GM18499 (cell line): ENCODE measurements at regions not wholly inside any gene's neighbourhood (a gene's known extent, or its start where the extent isn't known, plus 50 kb on each side); places are given as distances from the start of the nearest gene placed in this dataset.

Source experiments
- ATAC-seq: cut with Tn5 transposase; IDR thresholded peaks from one replicate; pipeline ENCODE4 v1.9.1; 2021; ENCODE audit warnings: moderate number of reproducible peaks; ENCODE audit not compliant: insufficient read depth, unreplicated experiment

GRCh38 chr3:177929310-177929709, 606.9 kb upstream of the KCNMB2 start:
- ATAC-seq = no peak

GRCh38 chr3:177930771-177931170, 605.5 kb upstream of the KCNMB2 start:
- no peak for ATAC-seq

DNA sequence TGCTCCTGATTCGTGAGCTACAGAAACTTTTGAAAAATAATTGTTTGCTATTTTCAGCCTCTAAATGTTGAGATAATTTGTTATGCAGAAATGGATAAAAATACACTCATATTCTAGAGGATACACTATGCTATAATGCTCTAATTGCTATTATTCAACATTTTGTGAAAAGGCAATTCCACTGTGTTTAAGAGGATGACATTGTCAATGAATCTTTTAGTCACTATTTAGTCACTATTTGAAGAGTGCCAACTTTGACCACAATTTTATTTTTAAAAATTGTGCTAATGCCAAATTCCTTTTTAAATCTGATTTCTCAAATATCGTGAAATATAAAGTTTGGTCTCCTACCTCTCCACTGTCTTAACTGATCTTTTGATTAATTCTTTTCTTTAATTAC, 604.9 kb upstream of the KCNMB2 start:
- no peak for ATAC-seq

GRCh38 chr3:177932346-177932745, 603.9 kb upstream of the KCNMB2 start:
- no peak for ATAC-seq

GRCh38 chr3:177932750-177933660, 603.2 kb upstream of the KCNMB2 start:
- ATAC-seq = no peak

DNA sequence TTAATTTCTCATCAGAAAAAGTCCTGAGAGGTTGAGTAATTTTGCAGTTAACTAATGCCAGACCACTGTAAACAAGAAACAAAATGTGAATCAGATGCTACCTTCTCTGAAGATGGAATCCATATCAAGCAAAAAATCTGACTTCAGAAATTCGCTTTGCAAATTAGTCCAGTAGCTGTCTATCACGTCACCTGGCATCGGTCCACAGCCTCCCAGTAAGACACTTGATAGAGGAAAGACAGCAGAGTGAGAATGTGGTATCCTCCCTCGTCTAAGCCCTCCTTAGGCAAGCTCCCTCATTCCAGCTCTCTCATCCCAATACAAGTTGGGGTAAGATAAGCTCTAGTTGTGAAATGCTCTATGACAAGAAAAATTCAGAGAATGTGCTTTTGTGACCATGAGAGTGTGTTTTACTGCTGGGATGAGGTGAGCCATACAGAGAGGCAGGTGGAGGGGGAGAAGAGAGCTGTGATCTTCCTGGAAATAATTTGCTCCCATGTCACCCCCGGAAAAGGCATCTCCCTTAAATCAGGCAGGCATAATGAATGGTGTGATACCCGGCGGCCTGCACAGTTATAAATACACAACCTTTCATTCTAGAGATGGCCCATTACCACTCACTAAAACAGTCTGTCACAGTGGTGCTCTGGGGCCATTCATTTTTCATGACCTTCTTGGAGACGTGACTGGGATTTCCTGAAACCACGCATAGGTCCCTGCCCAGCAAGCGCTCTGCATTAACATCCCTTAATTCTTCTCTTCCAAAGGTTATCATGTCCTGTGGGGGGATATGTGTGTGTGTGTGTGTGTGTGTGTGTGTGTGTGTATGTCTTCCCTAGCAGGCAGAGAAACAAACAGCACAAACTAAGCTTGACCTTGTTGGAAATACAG, 602.0 kb upstream of the KCNMB2 start:
- ATAC-seq = no peak

GRCh38 chr3:177935047-177935446, 601.2 kb upstream of the KCNMB2 start:
- no peak for ATAC-seq

DNA sequence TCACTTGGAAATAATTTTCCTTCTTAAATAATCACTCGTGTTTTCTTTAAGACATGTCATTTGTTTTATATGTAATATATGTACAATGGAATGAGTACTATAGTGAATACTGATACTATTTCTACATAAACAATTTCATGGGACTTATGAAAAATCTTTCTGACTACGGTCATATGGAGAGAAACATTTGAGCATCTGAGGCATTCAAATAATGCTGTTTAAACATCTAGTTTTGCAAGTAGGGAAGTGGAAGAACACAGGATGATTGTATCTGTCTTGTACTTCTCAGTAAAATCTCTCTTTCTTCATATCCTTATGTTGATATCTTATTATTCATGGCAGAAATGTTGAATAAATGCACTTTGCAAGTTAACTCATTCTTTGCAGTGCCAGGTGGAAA, 599.5 kb upstream of the KCNMB2 start:
- no peak for ATAC-seq

DNA sequence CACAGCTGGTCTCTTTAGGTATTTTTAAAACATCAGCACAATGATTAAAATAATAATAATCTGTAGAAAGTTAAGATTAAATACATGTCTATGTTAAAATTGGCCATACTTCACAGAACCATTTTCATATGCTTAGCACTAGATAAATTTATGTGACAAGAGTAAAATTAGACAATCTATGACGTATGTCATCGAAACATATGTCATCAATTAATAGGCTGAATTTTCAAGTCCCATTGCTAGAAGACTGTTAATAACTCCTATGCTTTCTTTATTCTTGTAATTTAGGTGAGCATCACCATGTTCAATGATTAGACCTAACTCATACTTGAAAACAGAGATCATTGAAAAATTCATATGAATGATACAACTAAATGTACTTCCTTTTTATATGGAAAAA, 593.3 kb upstream of the KCNMB2 start:
- no peak for ATAC-seq

DNA sequence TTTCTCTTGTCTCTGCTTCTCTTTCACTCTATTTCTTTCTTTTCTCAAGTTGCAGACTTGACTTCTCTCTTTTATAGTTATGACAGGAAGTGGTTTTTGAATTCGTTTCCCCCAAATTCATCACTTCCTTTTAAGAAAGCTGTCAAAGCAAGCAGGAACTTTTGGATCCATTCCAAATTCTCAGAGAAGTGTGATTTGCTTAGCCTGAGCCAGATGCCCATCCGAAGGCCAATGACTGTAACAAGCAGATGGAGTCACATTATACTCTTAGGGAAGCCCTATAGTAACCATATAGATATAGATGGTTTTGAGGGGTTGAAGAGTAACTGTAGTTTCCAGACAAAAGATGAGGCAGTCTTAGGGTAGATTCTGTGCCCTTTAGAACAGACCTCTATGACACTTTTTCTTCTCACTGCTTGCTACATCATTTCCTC, 592.0 kb upstream of the KCNMB2 start:
- ATAC-seq = no peak

DNA sequence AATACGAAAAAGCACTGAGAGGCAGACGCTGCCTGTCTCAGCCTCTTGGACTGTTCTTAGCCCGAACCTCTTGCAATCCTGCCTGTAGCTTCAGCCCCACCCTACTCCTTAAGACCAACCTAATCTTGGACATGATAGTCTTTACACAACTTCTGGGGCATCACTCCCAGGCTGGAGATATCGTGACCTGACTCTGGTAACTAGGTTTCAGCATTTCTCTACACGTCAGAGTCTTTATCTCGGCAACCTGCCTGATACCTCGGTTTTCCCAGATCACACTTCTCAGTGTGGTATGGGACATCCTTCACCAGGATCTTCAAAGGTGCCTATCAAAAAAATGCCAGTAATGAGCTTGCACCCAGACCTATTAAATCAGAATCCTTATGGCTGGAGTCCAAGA, 590.2 kb upstream of the KCNMB2 start:
- no peak for ATAC-seq

DNA sequence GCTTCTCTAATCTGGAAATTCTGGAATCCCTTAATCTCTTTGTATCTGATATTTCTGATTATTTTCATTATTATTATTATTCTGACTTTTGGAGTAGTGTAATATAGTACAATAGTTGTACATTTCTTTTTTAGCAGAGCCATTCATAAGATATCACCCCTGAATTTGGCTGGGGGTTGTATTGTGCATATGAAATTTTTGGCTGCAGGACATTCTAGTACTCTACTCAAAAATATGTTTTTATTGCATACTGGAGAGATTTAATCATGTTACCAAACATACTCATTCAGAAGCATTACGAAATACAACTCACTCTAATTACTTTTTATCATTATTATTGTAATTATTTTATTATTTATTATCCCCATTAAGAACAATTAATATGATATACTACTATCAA, 589.7 kb upstream of the KCNMB2 start:
- no peak for ATAC-seq

DNA sequence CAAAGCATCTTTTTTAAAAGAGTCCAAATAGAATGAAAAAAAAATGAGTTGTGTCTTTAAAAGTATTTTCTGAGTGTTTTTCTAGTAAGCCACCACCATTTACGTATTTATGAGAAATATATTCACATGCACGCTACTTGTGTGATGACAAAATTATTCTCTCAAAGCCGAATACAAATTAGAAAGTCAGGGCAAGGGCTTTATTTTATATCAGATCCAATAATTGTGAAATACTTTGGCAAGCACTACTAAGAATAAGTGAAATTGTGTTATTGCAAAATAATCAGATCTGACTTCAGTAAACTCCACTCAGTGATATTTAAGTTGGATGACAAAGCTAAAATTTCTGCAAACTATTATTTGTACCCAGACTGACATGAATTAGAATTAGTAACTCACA, 589.3 kb upstream of the KCNMB2 start:
- no peak for ATAC-seq

DNA sequence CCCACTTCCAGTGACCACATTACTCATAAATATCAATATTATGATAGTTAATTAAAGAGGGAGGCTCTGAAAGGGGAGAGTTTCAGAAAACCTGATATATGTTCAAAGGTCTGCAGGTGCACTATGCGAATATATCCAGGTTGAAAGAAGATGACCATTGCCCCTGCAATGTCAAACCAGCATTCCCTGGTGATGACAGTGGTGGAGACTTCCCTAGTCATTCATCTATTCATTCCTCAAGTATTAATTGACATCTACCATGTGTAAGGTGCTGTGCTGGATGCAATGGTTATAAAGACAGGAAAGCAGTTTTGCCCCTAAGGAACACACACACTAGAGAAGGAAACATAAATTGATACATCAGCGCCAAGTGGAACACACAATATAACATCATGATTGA, 588.3 kb upstream of the KCNMB2 start:
- no peak for ATAC-seq

DNA sequence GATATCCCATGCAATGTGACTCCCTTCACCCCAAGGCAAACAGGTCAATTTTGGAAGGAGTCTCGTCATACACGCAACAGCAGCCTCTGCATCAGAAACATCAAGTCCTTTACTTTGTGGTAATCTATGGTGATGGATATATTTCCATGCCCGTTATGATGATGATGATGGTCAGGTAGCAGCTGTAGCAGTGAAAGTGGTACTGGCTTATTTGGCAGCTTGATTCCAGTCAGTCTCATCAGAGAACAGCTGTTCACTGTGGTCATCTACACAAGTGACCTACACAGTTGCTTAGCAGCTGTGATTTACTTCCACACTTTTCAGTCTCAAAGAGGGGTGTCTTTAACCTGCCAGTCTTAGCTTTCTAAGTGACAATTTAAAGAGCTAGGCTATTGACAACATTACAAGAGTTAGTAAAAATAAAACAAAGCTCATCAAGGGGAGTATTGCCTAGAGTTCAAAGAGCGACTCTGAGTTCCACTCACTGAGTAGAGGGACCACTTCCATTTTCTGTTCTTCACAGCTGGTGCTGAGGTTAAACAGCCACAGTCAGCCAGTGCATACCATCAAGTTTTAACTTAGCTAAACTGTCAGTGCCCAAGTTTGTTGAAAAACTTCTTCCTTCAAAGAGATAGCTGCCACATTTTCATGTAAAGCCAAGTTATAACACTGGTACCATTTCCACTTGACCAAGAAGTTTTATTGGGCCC, 587.4 kb upstream of the KCNMB2 start:
- no peak for ATAC-seq

- no peak for ATAC-seq
Measured at GRCh38 chr3:177959188-177959587, 577.0 kb upstream of the KCNMB2 start.

DNA sequence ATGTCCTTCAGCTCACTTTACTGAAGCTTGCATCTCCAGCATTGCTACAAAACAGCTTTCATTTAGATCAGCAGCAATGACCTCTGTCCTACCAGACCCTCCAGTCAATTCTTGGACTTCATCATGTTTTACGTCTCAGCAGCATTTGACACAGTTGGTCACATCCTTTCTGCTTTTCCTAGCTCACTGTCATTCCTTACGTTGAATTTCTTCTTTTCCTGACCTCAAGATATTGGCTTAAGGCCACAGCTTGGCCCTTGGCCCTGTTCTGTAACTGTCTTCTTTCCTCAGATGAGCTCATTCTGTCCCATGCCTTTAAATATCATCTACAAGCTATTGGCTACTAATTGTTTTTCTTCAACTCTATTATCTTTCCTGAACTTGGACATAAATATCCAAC, 576.2 kb upstream of the KCNMB2 start:
- no peak for ATAC-seq

DNA sequence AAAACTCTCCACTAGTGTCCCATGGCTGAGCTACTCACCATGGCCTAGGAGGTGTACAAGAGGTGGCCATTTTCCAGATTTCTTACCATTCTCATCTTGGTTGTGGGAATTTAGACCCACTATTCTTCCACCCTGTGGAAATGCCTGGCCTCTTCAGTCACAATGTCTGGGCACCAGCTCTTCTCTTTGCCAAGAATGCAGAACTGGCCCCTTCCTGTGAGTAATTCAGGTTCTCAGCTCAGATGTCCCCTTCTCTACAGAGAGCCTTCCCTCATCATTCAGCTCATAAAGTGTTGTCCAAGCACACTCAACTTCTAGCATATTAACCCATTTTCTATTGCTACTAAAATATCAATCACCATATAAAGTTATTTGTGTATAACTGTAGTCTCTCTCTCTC, 575.5 kb upstream of the KCNMB2 start:
- ATAC-seq = no peak

- no peak for ATAC-seq
Measured at GRCh38 chr3:177961784-177962183, 574.5 kb upstream of the KCNMB2 start.

DNA sequence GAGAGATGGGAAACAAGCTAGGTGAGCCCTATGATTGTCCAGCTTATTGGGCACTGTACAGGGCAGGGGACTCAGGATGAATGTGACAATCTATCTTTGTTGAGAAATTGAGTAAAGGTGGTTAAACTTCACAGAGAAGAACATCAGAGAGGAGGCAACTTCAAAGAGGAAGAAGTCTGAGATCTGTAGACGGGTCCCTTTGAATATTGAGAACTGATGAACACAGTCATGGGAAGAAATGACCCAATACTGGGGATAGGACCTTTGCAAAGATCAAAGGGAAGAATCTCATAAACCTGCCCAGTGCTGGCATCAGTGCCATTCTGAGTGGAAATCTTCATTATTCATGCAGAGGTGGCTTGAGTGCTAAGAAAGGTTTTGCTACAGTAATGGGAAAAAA, 569.7 kb upstream of the KCNMB2 start:
- ATAC-seq = no peak

- ATAC-seq = no peak
Measured at GRCh38 chr3:177968891-177969290, 567.3 kb upstream of the KCNMB2 start.
